HG03442 (cell line): ENCODE measurements at regions not wholly inside any gene's neighbourhood (a gene's known extent, or its start where the extent isn't known, plus 50 kb on each side); places are given as distances from the start of the nearest gene placed in this dataset.
A peak's percentile ranks its signal among the peaks of the same experiment; 100 is the strongest.

Experiments used
- ATAC-seq: cut with Tn5 transposase; IDR thresholded peaks from one replicate; pipeline ENCODE4 v1.9.1; 2021; ENCODE audit warnings: mild to moderate bottlenecking, moderate library complexity; ENCODE audit not compliant: unreplicated experiment

DNA sequence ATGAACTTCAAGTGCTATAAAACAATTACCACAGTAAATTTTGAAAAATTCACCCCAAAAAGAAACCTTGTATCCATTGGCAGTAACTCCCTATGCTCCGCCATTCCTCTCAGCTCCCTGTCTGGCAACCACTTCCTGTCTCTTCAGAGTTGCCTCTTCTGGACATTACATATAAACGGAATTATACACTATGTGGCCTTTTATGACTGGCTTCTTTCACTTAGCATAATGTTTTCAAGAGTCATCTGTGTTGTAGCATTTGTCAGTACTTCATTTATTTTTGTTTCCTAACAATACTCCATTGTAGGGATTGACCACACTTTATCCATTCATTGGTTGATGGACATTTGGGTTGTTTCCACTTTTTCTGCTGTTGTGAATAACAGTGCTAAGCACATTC lies 50.1 kb downstream of the CEP43 start:
- no peak for ATAC-seq

DNA sequence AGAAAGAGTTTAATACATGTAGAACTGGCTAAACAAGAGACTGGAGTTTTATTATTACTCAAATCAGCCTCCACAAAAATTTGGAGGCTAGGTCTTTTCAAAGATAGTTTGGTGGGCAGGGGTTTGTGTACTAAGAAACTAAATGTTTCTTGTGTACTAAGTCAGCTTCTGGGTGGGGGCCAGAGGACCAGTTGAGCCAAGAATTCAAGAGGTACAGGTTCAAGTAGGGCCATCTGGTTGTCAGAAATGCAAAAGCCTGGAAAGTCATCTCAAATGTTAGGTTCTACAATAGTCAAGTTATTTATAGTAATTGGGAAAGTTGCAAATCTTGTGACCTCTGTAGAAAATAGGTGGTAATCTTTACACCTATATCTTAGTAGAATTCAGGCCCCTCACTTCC lies 51.7 kb downstream of the CEP43 start:
- ATAC-seq: no peak

DNA sequence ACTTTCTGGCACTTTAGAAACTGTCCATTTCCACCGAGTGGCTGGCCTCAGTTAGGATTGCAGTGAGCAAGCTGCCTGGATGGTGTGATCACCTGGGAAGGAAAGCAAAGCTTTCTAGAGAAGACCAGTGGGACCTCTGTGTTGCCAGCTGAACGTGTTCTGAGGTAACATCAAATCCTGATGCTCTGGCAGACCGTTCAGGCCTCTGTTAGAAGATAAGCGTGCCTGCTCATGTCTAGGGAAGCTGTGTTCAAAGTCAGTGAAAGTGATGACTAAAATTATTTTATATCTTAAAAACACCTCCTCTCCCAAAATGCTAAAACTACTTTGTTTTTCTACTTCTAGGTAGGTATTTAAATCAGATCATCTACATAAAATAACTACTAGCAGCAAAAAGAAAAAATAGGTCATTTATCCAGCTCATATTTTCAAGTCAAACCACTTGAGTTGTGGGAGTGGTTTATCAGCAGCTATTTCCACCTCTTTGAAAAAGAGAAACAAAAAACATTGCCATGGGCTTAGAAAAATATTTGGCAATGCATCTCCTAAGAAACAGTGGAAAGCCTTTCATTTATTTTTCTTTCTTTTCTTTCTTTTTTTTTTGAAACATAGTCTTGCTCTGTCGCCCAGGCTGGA lies 54.8 kb downstream of the CEP43 start:
- no peak for ATAC-seq

DNA sequence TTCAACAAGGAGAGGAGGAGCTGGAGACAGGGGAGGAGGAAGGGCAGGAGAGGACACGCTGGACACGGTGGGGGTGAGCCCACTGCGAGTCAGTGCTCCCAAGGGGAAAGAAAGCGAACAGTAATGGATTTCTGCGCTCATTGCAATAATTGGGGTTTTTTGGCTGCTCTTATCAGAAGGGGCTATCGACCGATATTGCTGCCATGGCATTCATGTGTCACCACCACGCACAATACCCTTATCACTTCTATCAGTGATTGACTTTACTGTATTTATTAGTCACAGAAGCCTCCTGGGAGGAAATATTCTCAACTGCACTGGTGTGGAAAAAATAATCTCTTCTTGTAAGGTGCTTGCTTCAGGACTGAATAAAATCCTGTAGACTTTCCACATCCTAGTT lies 55.8 kb downstream of the CEP43 start:
- ATAC-seq: no peak

DNA sequence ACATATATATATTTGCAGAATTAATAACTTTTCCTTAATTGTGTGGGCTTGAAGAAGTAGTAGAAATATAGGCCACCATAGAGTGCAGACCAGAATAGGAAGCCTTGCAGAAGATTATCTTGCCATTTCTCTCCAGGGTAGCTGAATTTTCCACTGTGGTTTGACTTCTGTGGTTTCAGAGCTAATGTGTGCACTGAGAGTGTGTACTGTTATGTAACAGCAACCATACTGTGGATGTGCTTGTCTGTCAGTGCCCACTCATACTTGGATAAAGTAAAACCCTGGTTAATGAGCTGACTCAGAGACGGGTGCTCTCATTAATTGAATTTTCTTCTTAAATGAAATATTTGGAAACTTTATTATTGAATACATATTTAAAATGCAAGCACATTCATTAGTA lies 57.2 kb downstream of the CEP43 start:
- ATAC-seq: peak; percentile 98

DNA sequence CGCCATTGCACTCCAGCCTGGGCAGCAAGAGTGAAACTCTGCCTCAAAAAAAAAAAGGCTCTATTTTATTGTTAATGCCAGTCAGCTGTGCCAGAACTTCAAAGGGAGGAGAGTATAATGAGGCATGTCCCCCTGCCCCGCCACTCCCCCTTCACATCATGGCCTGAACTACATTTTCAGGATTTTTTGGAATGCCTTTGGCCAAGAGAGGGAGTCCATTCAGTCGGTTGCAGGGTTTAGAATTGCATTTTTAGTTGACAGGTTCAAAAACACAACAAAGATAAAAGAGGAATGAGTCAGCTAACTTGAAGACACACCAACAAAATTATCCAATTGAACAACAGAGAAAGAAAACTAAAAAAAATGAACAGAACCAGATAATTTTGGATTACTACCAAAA lies 59.1 kb downstream of the CEP43 start:
- no peak for ATAC-seq
